ENCODE measurements at regions not wholly inside any gene's neighbourhood (a gene's known extent, or its start where the extent isn't known, plus 50 kb on each side); places are given as distances from the start of the nearest gene placed in this dataset.

GRCh38 chr12:25013061-25013460 is 64.2 kb upstream of the BCAT1 start:
- Histone ChIP-seq H3K36me3 (no peaks in the 10 kb centered on the region), H3K9me3 (no peaks in the 10 kb centered on the region), H3K4me1 (ENCODE audit: control insufficient read depth in 1 of 2, low read depth in 2 of 2) (peaks cover 0 to 9% of the 10 kb centered on the region in 2 donors), H3K27me3 (replicated peaks; ENCODE audit: insufficient read depth) (no peaks in the 10 kb centered on the region), H3K27ac (no peak overlapping the region), H3K4me3 (no peak overlapping the region)
- ATAC-seq (ENCODE audit: insufficient number of reproducible peaks, low FRiP score, low read depth) (no peak), DNase-seq (ENCODE audit: low spot score) (no peak)
- TF ChIP-seq, protein P1, sequence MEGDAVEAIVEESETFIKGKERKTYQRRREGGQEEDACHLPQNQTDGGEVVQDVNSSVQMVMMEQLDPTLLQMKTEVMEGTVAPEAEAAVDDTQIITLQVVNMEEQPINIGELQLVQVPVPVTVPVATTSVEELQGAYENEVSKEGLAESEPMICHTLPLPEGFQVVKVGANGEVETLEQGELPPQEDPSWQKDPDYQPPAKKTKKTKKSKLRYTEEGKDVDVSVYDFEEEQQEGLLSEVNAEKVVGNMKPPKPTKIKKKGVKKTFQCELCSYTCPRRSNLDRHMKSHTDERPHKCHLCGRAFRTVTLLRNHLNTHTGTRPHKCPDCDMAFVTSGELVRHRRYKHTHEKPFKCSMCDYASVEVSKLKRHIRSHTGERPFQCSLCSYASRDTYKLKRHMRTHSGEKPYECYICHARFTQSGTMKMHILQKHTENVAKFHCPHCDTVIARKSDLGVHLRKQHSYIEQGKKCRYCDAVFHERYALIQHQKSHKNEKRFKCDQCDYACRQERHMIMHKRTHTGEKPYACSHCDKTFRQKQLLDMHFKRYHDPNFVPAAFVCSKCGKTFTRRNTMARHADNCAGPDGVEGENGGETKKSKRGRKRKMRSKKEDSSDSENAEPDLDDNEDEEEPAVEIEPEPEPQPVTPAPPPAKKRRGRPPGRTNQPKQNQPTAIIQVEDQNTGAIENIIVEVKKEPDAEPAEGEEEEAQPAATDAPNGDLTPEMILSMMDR (IDR thresholded peaks at IDR 0.05): no peak

DNA sequence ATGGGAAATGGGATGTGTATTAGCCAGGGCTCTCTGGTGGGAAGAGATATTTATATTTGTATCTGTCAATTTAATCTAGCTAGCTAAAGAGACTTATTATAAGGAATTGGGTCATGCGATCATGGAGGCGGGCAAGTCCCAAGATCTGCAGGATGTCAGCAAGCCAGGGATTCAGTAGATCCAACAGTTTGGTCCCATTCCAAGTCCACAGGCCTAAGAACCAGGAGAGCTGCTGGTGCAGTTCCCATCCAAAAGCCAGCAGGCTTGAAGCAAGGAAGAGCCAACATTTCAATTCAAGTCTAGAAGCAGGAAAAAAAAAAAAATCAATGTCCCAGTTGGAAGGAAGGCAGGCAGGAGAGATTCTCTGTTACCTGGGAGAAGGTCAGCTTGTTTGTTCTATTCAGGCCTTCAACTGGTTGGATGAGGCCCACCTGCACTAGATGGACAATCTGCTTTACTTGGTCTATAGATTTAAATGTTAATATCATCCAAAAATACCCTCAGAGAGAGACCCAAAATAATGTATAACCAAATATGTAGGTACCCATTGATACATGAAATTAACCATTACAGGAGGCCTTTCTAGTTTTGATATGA is 60.7 kb upstream of the BCAT1 start:
- H3K27ac ChIP-seq: no peak overlapping the region
- no peak overlapping the region for H3K4me3 ChIP-seq
- TF ChIP-seq, protein P1 (IDR thresholded peaks at IDR 0.05): no peak
- peaks cover 0 to 3% of the 10 kb centered on the region in 2 donors for H3K4me1 ChIP-seq (ENCODE audit: control insufficient read depth in 1 of 2, low read depth in 2 of 2)
- no peaks in the 10 kb centered on the region for H3K27me3 ChIP-seq (replicated peaks; ENCODE audit: insufficient read depth)
- H3K9me3 ChIP-seq: no peaks in the 10 kb centered on the region
- H3K36me3 ChIP-seq: no peaks in the 10 kb centered on the region
- no peak for ATAC-seq (ENCODE audit: insufficient number of reproducible peaks, low FRiP score, low read depth)
- no peak for DNase-seq (ENCODE audit: low spot score)

DNA sequence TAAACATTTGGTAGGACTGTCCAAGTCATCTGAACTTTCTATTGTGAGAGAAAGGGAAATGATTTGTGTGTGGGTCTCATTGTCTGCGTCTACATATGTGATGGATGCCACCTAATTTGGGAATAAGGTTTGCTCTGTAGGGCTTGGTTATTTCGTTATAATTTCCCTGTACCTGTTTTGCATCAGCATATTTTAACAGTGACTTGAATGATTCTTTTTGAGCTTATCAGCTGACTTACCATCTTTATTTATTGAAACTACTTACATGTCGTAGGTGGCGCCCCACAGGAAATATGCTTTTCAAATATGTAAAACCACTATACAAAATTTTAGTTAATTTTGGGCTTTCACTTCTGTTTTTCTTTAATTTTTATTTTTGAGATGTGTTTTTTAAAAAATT is 56.5 kb upstream of the BCAT1 start:
- TF ChIP-seq, protein P1 (IDR thresholded peaks at IDR 0.05): no peak
- DNase-seq (ENCODE audit: low spot score) (no peak), ATAC-seq (ENCODE audit: insufficient number of reproducible peaks, low FRiP score, low read depth) (no peak)
- no peaks in the 10 kb centered on the region for H3K9me3 ChIP-seq
- no peak overlapping the region for H3K4me3 ChIP-seq
- no peaks in the 10 kb centered on the region for H3K27me3 ChIP-seq (replicated peaks; ENCODE audit: insufficient read depth)
- no peaks in the 10 kb centered on the region for H3K36me3 ChIP-seq
- no peaks in the 10 kb centered on the region for H3K4me1 ChIP-seq (ENCODE audit: control insufficient read depth in 1 of 2, low read depth in 2 of 2)
- H3K27ac ChIP-seq: no peak overlapping the region

- H3K36me3 ChIP-seq: no peaks in the 10 kb centered on the region
- TF ChIP-seq, protein P1 (IDR thresholded peaks at IDR 0.05): no peak
- H3K27me3 ChIP-seq (replicated peaks; ENCODE audit: insufficient read depth): no peaks in the 10 kb centered on the region
- ATAC-seq (ENCODE audit: insufficient number of reproducible peaks, low FRiP score, low read depth) (no peak), DNase-seq (ENCODE audit: low spot score) (no peak)
- no peaks in the 10 kb centered on the region for H3K9me3 ChIP-seq
- no peak overlapping the region for H3K27ac ChIP-seq
- H3K4me3 ChIP-seq: no peak overlapping the region
- H3K4me1 ChIP-seq (ENCODE audit: control insufficient read depth in 1 of 2, low read depth in 2 of 2): no peaks in the 10 kb centered on the region
These were observed 55.5 kb upstream of the BCAT1 start for GRCh38 chr12:25004447-25004846.

GRCh38 chr12:25001311-25001710 is 52.4 kb upstream of the BCAT1 start:
- Histone ChIP-seq H3K36me3 (no peaks in the 10 kb centered on the region), H3K27ac (no peak overlapping the region)

More at GRCh38 chr12:25001311-25001710, 52.4 kb upstream of the BCAT1 start:
- Histone ChIP-seq H3K4me1 (ENCODE audit: control insufficient read depth in 1 of 2, low read depth in 2 of 2) (peaks cover 9 to 16% of the 10 kb centered on the region in 2 donors), H3K27me3 (replicated peaks; ENCODE audit: insufficient read depth) (no peaks in the 10 kb centered on the region), H3K4me3 (no peak overlapping the region), H3K9me3 (no peaks in the 10 kb centered on the region)
- ATAC-seq (ENCODE audit: insufficient number of reproducible peaks, low FRiP score, low read depth) (no peak), DNase-seq (ENCODE audit: low spot score) (no peak)
- TF ChIP-seq, protein P1 (IDR thresholded peaks at IDR 0.05): no peak
